GM12875 (cell line): ENCODE measurements at regions not wholly inside any gene's neighbourhood (a gene's known extent, or its start where the extent isn't known, plus 50 kb on each side); places are given as distances from the start of the nearest gene placed in this dataset.

ENCODE experiments used
- H3K4me3 ChIP-seq: one replicate; pipeline ENCODE4 v1.5.1; 2011; ENCODE audit warnings: low read depth, low read length, control low read depth
- TF ChIP-seq, protein P1 (sequence below): IDR thresholded peaks from 2 replicates; pipeline ENCODE4 v1.5.1; 2011; ENCODE audit warnings: low read depth, mild to moderate bottlenecking, control low read depth, inconsistent platforms, low read length, moderate library complexity, borderline replicate concordance; ENCODE audit not compliant: insufficient read depth

DNA sequence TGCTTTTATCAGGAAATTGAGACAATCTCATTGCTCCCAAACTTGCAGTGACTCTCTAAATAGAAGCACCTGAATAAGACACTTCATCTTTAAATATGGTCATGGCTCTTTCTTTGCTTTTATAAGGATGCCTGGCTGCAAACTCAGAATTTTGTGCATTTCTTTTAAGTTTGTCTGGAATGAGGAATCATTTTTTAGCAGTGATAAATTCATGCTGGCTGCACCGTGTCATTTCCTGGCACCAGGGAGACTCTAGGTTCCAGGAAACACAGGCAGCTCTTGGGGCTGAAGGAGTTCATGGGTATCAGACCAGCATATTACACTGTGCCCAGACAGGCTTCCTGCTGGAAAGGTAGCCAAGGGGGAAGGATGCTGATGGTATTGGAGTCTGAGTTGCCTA is 109.9 kb downstream of the NUDT12 start:
- no peak overlapping the region for H3K4me3 ChIP-seq
- TF ChIP-seq, protein P1, sequence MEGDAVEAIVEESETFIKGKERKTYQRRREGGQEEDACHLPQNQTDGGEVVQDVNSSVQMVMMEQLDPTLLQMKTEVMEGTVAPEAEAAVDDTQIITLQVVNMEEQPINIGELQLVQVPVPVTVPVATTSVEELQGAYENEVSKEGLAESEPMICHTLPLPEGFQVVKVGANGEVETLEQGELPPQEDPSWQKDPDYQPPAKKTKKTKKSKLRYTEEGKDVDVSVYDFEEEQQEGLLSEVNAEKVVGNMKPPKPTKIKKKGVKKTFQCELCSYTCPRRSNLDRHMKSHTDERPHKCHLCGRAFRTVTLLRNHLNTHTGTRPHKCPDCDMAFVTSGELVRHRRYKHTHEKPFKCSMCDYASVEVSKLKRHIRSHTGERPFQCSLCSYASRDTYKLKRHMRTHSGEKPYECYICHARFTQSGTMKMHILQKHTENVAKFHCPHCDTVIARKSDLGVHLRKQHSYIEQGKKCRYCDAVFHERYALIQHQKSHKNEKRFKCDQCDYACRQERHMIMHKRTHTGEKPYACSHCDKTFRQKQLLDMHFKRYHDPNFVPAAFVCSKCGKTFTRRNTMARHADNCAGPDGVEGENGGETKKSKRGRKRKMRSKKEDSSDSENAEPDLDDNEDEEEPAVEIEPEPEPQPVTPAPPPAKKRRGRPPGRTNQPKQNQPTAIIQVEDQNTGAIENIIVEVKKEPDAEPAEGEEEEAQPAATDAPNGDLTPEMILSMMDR: no peak

DNA sequence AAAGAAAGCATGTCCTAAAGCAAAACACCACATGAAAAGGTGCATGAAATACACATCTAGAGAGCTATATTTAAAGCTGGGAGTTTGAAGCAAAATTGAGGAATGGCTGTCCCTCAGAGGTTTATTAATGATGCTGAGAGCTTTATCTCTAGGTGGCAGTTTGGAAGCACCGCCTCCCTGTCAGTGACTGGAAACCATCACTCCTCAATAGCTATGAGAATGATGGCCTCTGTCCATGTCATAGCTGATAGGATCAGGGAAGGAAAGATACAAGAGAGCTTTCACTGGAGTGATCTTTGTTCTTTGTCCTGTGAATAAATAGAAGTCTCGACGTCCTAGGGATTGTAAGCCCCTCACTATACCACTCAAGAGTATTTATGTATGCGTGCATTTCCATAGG is 110.5 kb downstream of the NUDT12 start:
- TF ChIP-seq, protein P1: no peak
- no peak overlapping the region for H3K4me3 ChIP-seq

DNA sequence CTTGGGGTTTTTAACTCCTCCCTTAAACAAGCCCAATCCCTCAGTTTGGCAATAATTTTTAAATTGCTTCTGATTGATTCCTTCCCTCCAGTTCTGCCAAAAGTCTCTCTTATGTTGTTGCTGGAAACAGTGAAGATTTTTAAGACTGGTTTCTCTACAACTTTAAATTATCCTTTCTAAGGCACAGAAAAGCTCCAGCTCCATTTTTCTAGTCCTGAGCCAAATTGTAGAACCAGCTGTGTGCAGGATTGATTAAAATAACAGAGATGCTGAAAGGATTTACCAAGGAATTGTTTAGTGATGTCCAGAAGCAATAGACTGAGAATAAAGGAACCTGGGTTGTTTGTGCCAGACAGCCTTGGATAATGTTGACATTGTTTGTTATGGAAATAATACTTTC is 111.3 kb downstream of the NUDT12 start:
- no peak overlapping the region for H3K4me3 ChIP-seq
- TF ChIP-seq, protein P1: no peak

DNA sequence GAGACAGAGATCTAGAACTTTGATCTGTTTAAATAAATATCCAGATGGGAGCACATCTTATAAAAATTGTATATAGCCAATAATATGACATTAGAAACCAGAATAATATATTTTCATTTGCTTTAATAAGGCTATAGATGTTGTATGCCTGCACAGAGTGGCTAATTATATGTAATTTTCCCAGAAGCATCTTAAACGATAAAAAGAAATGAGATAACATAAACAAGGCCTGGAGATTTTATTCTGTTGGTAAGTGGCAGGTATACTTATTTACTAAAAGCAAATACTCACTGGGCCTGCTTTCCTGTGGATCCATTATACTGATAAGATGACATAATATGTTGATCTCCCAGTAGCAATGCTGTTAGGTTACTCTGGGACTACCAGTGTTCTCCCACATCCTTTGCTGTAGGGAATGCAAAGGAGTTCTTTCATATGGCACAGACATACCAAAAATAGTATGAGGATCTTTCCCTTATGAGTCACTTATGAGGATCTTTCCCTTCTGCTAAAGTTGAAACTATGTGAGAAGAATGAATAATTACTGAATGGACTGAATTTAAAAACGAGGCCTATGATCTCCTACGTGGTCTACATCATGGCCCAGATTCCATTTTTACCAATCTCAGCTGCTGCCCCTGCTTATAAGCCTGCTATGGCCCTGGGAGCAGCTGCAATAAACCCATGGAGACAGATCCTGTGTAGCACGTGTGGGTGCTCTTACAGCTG is 112.1 kb downstream of the NUDT12 start:
- TF ChIP-seq, protein P1: no peak

DNA sequence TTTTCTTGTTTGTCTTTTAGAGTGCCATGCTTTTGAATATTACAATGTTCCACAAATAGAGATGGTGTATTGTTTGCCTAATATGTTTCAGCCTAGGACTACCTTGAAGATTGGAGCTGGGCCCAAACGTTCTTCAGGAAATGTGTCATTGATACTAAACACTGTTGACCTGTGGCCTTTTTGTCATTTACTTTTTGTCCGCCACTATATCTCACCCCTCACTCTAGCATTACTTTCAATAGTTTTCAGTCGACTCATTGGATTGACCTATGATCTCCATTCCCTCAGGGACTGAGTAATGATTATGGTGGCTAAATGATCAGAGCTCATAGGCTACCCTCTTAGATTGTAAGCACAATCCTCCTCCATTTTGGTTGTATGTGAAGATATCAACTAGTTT is 115.8 kb downstream of the NUDT12 start:
- no peak overlapping the region for H3K4me3 ChIP-seq
- TF ChIP-seq, protein P1: no peak

More for the DNA sequence above, 112.1 kb downstream of the NUDT12 start:
- no peak overlapping the region for H3K4me3 ChIP-seq

DNA sequence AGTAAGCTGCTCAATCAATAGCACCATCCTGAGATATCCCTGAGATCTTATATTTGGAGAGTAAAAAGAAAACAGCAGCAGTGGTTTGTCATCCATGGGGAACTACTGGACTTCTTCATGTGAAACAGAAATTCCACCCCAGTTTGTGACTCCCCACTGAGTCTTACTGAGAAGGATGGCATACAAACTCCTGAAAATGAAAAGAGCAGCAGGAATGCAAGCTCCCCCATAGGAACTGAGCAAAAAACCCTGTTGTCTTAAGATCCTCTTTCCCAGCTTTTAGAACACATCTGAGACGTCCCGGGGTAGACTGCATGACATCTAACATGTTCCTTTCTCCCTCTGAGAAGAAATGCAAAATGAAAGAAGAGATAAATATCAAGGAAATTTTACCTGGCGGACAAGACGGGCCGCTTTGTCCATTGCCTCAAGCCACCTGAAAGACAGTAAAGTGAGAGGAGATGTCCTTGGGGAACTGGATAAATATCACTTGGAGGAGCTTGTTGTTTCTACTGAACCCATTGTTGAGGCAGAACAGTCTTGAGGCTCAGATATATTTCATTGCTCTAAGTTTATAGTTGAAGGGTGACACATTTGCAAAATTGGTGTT is 117.1 kb downstream of the NUDT12 start:
- no peak overlapping the region for H3K4me3 ChIP-seq
- TF ChIP-seq, protein P1: no peak
